Osteocyte (in vitro differentiated cells): ENCODE measurements at regions not wholly inside any gene's neighbourhood (a gene's known extent, or its start where the extent isn't known, plus 50 kb on each side); places are given as distances from the start of the nearest gene placed in this dataset.

ENCODE experiments used
- DNase-seq: peaks from one replicate; pipeline ENCODE4 v3.0.0; 2021; ENCODE audit warnings: mixed read lengths; ENCODE audit not compliant: unreplicated experiment; ENCODE audit errors: extremely low spot score
- H3K27ac Mint-ChIP-seq: one replicate; pipeline ENCODE4 v1.8.0; 2021; ENCODE audit warnings: mild to moderate bottlenecking, mixed read lengths; ENCODE audit not compliant: unreplicated experiment
- H3K27me3 Mint-ChIP-seq: one replicate; pipeline ENCODE4 v1.8.0; 2021; ENCODE audit warnings: mixed read lengths; ENCODE audit not compliant: unreplicated experiment
- H3K36me3 Mint-ChIP-seq: one replicate; pipeline ENCODE4 v1.8.0; 2021; ENCODE audit warnings: mixed read lengths; ENCODE audit not compliant: unreplicated experiment
- H3K4me1 Mint-ChIP-seq: one replicate; pipeline ENCODE4 v1.8.0; 2021; ENCODE audit warnings: mixed read lengths; ENCODE audit not compliant: unreplicated experiment
- H3K4me3 Mint-ChIP-seq: one replicate; pipeline ENCODE4 v1.8.0; 2021; ENCODE audit warnings: mild to moderate bottlenecking, moderate library complexity, mixed read lengths; ENCODE audit not compliant: unreplicated experiment
- H3K9me3 Mint-ChIP-seq: one replicate; pipeline ENCODE4 v1.8.0; 2021; ENCODE audit warnings: mixed read lengths; ENCODE audit not compliant: unreplicated experiment
- CTCF ChIP-seq: fragments of 200-600 bp; sonication (generic); IDR thresholded peaks from 2 replicates; pipeline ENCODE4 v1.5.0; 2021; ENCODE audit warnings: antibody characterized with exemption, mild to moderate bottlenecking, moderate library complexity

GRCh38 chr1:114278911-114279310, 125.2 kb upstream of the SYT6 start:
- H3K4me3 Mint-ChIP-seq = no peak overlapping the region
- H3K4me1 Mint-ChIP-seq = no peaks in the 10 kb centered on the region
- no peaks in the 10 kb centered on the region for H3K9me3 Mint-ChIP-seq
- DNase-seq = no peak
- H3K27ac Mint-ChIP-seq = no peak overlapping the region
- H3K27me3 Mint-ChIP-seq = peaks cover 46% of the 10 kb centered on the region
- no peak for TF ChIP-seq CTCF
- H3K36me3 Mint-ChIP-seq = no peaks in the 10 kb centered on the region

- Mint-ChIP-seq H3K27ac (no peak overlapping the region), H3K4me1 (no peaks in the 10 kb centered on the region), H3K27me3 (peaks cover 46% of the 10 kb centered on the region), H3K36me3 (no peaks in the 10 kb centered on the region), H3K9me3 (no peaks in the 10 kb centered on the region), H3K4me3 (no peak overlapping the region)
- no peak for TF ChIP-seq CTCF
- DNase-seq = no peak
Measured at GRCh38 chr1:114278430-114278829, 124.8 kb upstream of the SYT6 start.

GRCh38 chr1:114274621-114275317, 121.1 kb upstream of the SYT6 start:
- Mint-ChIP-seq H3K4me3 (no peak overlapping the region), H3K36me3 (no peaks in the 10 kb centered on the region), H3K27me3 (peaks cover 69% of the 10 kb centered on the region), H3K4me1 (no peaks in the 10 kb centered on the region), H3K9me3 (no peaks in the 10 kb centered on the region), H3K27ac (no peak overlapping the region)
- TF ChIP-seq CTCF = no peak
- no peak for DNase-seq

GRCh38 chr1:114272593-114272992, 118.9 kb upstream of the SYT6 start:
- no peak for DNase-seq
- TF ChIP-seq CTCF = no peak
- Mint-ChIP-seq H3K4me1 (no peaks in the 10 kb centered on the region), H3K4me3 (no peak overlapping the region), H3K27me3 (peaks cover 66% of the 10 kb centered on the region), H3K9me3 (no peaks in the 10 kb centered on the region), H3K27ac (no peak overlapping the region), H3K36me3 (no peaks in the 10 kb centered on the region)

GRCh38 chr1:114270718-114271117, 117.0 kb upstream of the SYT6 start:
- Mint-ChIP-seq H3K27ac (no peak overlapping the region), H3K36me3 (no peaks in the 10 kb centered on the region), H3K4me3 (no peak overlapping the region), H3K9me3 (no peaks in the 10 kb centered on the region), H3K4me1 (no peaks in the 10 kb centered on the region), H3K27me3 (peaks cover 60% of the 10 kb centered on the region)
- no peak for TF ChIP-seq CTCF
- no peak for DNase-seq
